ENCODE measurements at regions not wholly inside any gene's neighbourhood (a gene's known extent, or its start where the extent isn't known, plus 50 kb on each side); places are given as distances from the start of the nearest gene placed in this dataset.
"Not testable (repeated sequence)": the region's sequence is repeated elsewhere in the genome, so short reads cannot be mapped to it uniquely, and the experiment has no call there.

GRCh38 chr14:106774889-106775480 lies 1248.6 kb downstream of the TMEM121 start:
- FAIRE-seq; H3K27ac ChIP-seq; H3K9me3 ChIP-seq; H3K4me2 ChIP-seq; DNase-seq (ENCODE audit: low read depth in 1 of 2, low spot score in 1 of 2); POLR2A ChIA-PET; H3K4me3 ChIP-seq; H3K4me1 ChIP-seq: not testable (repeated sequence)
- CTCF ChIA-PET = interaction anchor here (0.8 to 0.9 kb wide), 2 partner anchors 15 to 48 kb away, joined by 3 read pairs; no protein-coding TSS in a partner anchor
- peak in 1 of 2 experiments; percentile 70; a peak in 3 of 6 replicates for ATAC-seq
- whole genome bisulfite sequencing (ENCODE audit: missing lambda C conversion rate) = 28% methylated on average over 8 of the region's 11 CpGs
- TF ChIP-seq, protein P1, sequence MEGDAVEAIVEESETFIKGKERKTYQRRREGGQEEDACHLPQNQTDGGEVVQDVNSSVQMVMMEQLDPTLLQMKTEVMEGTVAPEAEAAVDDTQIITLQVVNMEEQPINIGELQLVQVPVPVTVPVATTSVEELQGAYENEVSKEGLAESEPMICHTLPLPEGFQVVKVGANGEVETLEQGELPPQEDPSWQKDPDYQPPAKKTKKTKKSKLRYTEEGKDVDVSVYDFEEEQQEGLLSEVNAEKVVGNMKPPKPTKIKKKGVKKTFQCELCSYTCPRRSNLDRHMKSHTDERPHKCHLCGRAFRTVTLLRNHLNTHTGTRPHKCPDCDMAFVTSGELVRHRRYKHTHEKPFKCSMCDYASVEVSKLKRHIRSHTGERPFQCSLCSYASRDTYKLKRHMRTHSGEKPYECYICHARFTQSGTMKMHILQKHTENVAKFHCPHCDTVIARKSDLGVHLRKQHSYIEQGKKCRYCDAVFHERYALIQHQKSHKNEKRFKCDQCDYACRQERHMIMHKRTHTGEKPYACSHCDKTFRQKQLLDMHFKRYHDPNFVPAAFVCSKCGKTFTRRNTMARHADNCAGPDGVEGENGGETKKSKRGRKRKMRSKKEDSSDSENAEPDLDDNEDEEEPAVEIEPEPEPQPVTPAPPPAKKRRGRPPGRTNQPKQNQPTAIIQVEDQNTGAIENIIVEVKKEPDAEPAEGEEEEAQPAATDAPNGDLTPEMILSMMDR (IDR thresholded peaks at IDR 0.05) = peak; percentile 26; the same call in 2 of the 3 replicates

DNA sequence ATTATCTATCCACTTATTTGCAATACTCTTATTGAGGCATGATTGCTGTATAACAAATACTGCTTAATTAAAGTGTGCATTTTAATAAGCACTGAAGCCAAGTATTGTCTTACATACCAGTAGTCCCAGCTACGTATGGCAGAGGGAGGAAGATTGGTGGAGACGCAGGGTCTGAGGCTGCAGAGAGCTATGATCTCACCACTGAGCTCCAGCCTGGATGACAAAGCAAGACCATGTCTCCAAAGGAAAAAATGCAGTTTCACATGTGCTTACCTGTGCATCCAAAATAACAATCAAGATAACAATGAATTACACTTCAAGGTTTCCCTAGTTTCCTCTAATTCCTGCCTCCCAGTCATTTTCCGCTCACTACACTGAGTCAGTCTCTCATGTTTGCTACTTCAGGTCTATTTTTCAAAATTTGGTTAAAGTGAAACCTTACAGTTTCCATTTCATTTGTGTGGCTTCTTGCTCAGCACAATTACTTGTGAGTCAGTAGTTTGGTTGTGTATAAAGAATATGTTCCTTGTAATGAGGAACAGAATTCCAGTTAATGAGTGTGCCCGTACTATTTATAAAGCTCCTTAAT lies 1250.1 kb downstream of the TMEM121 start:
- POLR2A ChIA-PET = no interaction called here
- no peaks in the 10 kb centered on the region for H3K4me1 ChIP-seq
- CTCF ChIA-PET = interaction anchor here (0.9 to 1.2 kb wide), 2 partner anchors 11 to 14 kb away, joined by 3 read pairs; no protein-coding TSS in a partner anchor
- FAIRE-seq (no peak), ATAC-seq (no peak), DNase-seq (ENCODE audit: low read depth in 1 of 2, low spot score in 1 of 2) (no peak)
- no peak overlapping the region for H3K4me2 ChIP-seq
- TF ChIP-seq MAFK (IDR thresholded peaks at IDR 0.05; ENCODE audit: partially characterized antibody) (no peak), HOXB5 (CRISPR knock-in tag; IDR thresholded peaks at IDR 0.05) (no peak), TP53 (CRISPR knock-in tag; IDR thresholded peaks at IDR 0.05) (no peak), MYC (IDR thresholded peaks at IDR 0.05; ENCODE audit: borderline replicate concordance, low read length) (no peak), FOSL2 (IDR thresholded peaks at IDR 0.05) (no peak), FOSL2 (CRISPR knock-in tag; IDR thresholded peaks at IDR 0.05) (no peak), CHD4 (IDR thresholded peaks at IDR 0.05; ENCODE audit: borderline replicate concordance) (no peak), CBX8 (IDR thresholded peaks at IDR 0.05) (no peak), ZFP36 (IDR thresholded peaks at IDR 0.05; ENCODE audit: borderline replicate concordance, partially characterized antibody) (no peak), SMC3 (IDR thresholded peaks at IDR 0.05) (no peak), SREBF2 (IDR thresholded peaks at IDR 0.05) (no peak), BHLHE40 (IDR thresholded peaks at IDR 0.05; ENCODE audit: low read depth, low read length) (no peak)
- TF ChIP-seq, protein P2, sequence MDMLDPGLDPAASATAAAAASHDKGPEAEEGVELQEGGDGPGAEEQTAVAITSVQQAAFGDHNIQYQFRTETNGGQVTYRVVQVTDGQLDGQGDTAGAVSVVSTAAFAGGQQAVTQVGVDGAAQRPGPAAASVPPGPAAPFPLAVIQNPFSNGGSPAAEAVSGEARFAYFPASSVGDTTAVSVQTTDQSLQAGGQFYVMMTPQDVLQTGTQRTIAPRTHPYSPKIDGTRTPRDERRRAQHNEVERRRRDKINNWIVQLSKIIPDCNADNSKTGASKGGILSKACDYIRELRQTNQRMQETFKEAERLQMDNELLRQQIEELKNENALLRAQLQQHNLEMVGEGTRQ (IDR thresholded peaks at IDR 0.05) = no peak
- H3K9me3 ChIP-seq = no peaks in the 10 kb centered on the region
- H3K4me3 ChIP-seq = no peak overlapping the region
- WGBS (ENCODE audit: missing lambda C conversion rate) = 18% methylated on average over 4 of the region's 4 CpGs
- no peak overlapping the region for H3K27ac ChIP-seq

DNA sequence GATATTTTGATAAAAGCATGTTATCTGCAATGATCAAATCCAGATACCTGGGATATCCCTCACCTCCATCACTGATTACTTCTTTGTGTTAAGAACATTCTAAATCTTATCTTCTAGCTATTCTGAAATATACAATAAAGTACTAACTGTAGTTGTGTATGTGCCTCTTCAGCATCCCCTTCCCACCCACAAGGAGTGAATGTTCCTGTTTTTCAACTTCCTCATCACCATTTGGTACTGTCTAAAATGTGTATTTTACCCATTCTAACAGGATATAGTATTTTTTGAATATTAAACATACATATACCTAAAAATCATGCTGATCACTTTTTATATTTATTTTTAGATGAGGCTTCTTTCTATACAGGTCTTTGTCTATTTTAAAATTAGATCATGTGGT lies 1252.6 kb downstream of the TMEM121 start:
- POLR2A ChIA-PET = no interaction called here
- Histone ChIP-seq H3K9me3 (no peaks in the 10 kb centered on the region), H3K27ac (no peak overlapping the region), H3K4me1 (no peaks in the 10 kb centered on the region), H3K4me2 (no peak overlapping the region), H3K4me3 (no peak overlapping the region)
- ATAC-seq = no peak
- TF ChIP-seq POLR2A (IDR thresholded peaks at IDR 0.05; ENCODE audit: low read length) (no peak), HOXB13 (CRISPR knock-in tag; IDR thresholded peaks at IDR 0.05; ENCODE audit: low read depth) (no peak), SREBF2 (IDR thresholded peaks at IDR 0.05) (no peak), TP53 (CRISPR knock-in tag; IDR thresholded peaks at IDR 0.05) (no peak), JUNB (IDR thresholded peaks at IDR 0.05) (no peak), CHD2 (IDR thresholded peaks at IDR 0.05; ENCODE audit: low read length, partially characterized antibody) (no peak), HOXA7 (CRISPR knock-in tag; IDR thresholded peaks at IDR 0.05) (no peak)
- CTCF ChIA-PET = no interaction called here
- DNase-seq (ENCODE audit: low read depth in 1 of 2, low spot score in 1 of 2) = no peak
- FAIRE-seq = no peak

- TF ChIP-seq, protein P3, sequence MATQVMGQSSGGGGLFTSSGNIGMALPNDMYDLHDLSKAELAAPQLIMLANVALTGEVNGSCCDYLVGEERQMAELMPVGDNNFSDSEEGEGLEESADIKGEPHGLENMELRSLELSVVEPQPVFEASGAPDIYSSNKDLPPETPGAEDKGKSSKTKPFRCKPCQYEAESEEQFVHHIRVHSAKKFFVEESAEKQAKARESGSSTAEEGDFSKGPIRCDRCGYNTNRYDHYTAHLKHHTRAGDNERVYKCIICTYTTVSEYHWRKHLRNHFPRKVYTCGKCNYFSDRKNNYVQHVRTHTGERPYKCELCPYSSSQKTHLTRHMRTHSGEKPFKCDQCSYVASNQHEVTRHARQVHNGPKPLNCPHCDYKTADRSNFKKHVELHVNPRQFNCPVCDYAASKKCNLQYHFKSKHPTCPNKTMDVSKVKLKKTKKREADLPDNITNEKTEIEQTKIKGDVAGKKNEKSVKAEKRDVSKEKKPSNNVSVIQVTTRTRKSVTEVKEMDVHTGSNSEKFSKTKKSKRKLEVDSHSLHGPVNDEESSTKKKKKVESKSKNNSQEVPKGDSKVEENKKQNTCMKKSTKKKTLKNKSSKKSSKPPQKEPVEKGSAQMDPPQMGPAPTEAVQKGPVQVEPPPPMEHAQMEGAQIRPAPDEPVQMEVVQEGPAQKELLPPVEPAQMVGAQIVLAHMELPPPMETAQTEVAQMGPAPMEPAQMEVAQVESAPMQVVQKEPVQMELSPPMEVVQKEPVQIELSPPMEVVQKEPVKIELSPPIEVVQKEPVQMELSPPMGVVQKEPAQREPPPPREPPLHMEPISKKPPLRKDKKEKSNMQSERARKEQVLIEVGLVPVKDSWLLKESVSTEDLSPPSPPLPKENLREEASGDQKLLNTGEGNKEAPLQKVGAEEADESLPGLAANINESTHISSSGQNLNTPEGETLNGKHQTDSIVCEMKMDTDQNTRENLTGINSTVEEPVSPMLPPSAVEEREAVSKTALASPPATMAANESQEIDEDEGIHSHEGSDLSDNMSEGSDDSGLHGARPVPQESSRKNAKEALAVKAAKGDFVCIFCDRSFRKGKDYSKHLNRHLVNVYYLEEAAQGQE (IDR thresholded peaks at IDR 0.05) = no peak
- TF ChIP-seq HES2 (IDR thresholded peaks at IDR 0.05) (no peak), MAZ (IDR thresholded peaks at IDR 0.05; ENCODE audit: borderline replicate concordance, low read depth, low read length) (no peak), KDM1A (IDR thresholded peaks at IDR 0.05; ENCODE audit: low read depth) (no peak), CHD4 (IDR thresholded peaks at IDR 0.05; ENCODE audit: borderline replicate concordance) (no peak), JUNB (IDR thresholded peaks at IDR 0.05) (no peak), RFX5 (IDR thresholded peaks at IDR 0.05) (no peak), BHLHE40 (IDR thresholded peaks at IDR 0.05; ENCODE audit: low read depth, low read length) (no peak), ZNF302 (CRISPR knock-in tag; IDR thresholded peaks at IDR 0.05) (no peak), PHF8 (IDR thresholded peaks at IDR 0.05; ENCODE audit: borderline replicate concordance, low read depth) (no peak)
- ChIA-PET POLR2A (no interaction called here), CTCF (no interaction called here)
- Histone ChIP-seq H3K4me3 (no peak overlapping the region), H3K27ac (no peak overlapping the region), H3K9me3 (no peaks in the 10 kb centered on the region), H3K4me1 (no peaks in the 10 kb centered on the region), H3K4me2 (no peak overlapping the region)
- FAIRE-seq (no peak), DNase-seq (ENCODE audit: low read depth in 1 of 2, low spot score in 1 of 2) (no peak), ATAC-seq (no peak)
- WGBS (ENCODE audit: missing lambda C conversion rate) = 0% methylated on average over 1 of the region's 1 CpG
Measured at GRCh38 chr14:106786697-106787096, 1260.3 kb downstream of the TMEM121 start.
